Astrocyte of the spinal cord (primary cell): ENCODE measurements at regions not wholly inside any gene's neighbourhood (a gene's known extent, or its start where the extent isn't known, plus 50 kb on each side); places are given as distances from the start of the nearest gene placed in this dataset.

ENCODE experiments used
- DNase-seq: peaks from one replicate; pipeline ENCODE4 v3.0.0; 2011; ENCODE audit warnings: low read depth, low spot score
- H3K4me3 ChIP-seq: 2 replicates; pipeline ENCODE4 v1.5.1; 2011; ENCODE audit warnings: low read depth, mild to moderate bottlenecking, low read length, moderate library complexity
- CTCF ChIP-seq: IDR thresholded peaks from 2 replicates; pipeline ENCODE4 v1.5.1; 2012; ENCODE audit warnings: low read depth, mild to moderate bottlenecking, low read length, inconsistent platforms
- in situ Hi-C: cut with HindIII; loops from 2 replicates; pipeline ENCODE4 v1.10.0; 2017; ENCODE audit warnings: low sequenced_read_pairs

DNA sequence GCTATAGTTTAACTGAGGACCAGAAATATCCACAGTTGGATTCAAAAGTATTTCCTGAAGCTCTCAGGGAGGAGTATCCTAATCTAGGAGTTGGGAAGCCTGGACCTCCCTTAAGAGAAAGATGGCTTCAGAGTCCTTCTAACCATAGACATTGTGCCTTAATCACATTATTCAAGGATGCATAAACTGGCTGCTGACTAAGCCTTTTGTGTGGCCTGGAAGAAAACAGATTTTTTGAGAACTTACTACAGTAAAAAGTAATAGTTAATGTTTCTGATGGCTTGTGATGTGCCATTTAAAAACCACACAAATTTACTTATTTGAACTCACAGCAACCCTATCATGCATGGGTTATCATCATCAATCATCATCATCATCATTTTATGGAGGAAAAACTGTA lies 126.2 kb upstream of the RPL38 start:
- no peak for TF ChIP-seq CTCF
- in situ Hi-C loops, result no loop called here
- no peak for DNase-seq
- H3K4me3 ChIP-seq, result no peak overlapping the region

DNA sequence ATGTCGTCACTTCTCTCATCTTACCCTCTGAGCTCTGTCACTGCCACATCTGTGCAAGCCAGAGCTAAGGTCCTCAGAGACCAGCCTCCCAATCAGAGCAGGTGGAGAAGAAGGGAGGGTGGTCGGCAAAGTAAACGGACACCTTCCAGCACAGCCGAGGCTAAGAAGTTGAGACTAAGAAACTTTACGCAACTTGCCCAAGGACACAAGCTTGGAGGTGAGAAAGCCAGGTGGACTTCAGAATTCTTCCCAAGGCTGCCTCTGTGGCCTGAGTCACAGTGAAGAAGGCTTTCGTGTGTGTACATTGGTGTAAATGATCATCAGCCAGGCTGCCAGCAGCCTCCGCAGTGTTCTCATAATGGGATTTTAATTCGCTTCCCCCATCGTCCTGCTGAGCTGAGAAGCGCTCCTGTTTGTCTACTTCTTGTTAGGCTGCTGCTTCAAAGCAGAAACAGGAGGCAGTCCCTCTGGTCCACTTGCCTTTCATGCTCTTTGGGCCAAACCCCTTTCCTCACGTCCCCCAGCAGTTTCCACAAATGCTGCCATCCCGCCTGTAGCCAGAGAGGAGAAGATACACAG lies 125.0 kb upstream of the RPL38 start:
- DNase-seq, result no peak
- no peak for TF ChIP-seq CTCF
- no peak overlapping the region for H3K4me3 ChIP-seq
- in situ Hi-C loops, result no loop called here

DNA sequence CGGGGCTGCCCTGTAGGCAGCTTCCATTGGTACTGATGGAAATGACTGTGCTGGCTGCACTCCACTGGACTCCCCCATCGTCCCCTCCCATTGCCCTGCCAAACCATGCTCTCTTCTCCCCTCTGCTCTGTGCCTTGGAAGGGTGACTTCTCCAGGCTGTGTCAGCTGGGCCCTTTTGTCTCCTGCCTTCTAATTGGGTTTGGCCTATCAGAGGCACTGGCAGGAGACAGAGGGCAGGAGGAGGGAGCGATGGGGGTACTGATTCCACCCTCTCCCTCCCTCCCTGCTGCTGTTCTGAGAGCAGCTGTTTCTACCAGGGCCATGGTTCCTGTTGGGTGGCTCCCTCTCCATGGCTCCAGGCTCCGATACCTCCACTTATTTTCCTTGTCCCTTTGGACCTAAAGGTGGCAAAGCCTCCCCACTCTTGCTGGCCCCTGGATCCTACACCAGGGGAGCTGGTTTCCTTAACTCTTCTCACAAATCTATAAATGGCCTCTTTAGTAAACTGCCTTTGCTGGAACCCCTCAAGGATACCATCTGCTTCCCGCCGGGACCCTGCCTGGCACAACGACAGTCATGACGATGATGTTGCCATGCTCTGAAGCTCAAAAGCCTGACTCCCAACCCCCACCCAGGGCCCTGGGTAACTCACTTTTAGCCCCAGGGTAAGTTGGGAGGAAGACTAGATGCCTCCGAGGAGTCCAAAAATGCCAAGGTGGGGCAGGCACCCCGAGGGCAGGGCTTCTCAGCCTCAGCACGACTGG lies 123.8 kb upstream of the RPL38 start:
- no peak overlapping the region for H3K4me3 ChIP-seq
- no peak for TF ChIP-seq CTCF
- no peak for DNase-seq
- in situ Hi-C loops, result no loop called here

GRCh38 chr17:74080656-74081582 lies 122.6 kb upstream of the RPL38 start:
- in situ Hi-C loops, result no loop called here
- no peak for TF ChIP-seq CTCF
- no peak overlapping the region for H3K4me3 ChIP-seq
- no peak for DNase-seq

DNA sequence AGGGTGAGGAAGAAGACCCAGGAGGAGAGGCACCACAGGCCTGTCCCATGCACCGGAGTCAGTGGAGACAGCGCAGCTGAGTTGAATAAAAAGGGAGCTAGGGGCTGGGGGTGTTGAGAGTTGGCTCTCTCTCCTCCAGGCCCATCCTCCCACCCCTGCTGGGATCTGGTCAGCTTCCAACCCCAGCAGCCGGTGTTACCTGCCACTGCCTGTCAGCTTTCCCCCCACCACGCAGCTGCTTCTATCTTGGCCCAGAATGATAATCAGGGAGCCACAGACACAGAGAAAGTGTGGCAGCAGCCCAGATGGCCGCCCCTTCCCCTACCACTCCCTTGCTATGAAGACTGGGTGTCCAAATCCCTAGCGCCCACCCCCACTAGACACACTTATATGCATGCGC lies 120.6 kb upstream of the RPL38 start:
- in situ Hi-C loops, result no loop called here
- TF ChIP-seq CTCF, result no peak
- DNase-seq, result no peak
- no peak overlapping the region for H3K4me3 ChIP-seq

GRCh38 chr17:74083321-74083720 lies 120.2 kb upstream of the RPL38 start:
- TF ChIP-seq CTCF, result no peak
- H3K4me3 ChIP-seq, result no peak overlapping the region
- no peak for DNase-seq
- in situ Hi-C loops, result no loop called here
